Loucy (cell line): ENCODE measurements at regions not wholly inside any gene's neighbourhood (a gene's known extent, or its start where the extent isn't known, plus 50 kb on each side); places are given as distances from the start of the nearest gene placed in this dataset.

Experiments used
- H2AFZ ChIP-seq: fragments of 200-600 bp; sonication (generic); 2 replicates; pipeline ENCODE4 v1.6.0; 2016; ENCODE audit warnings: antibody characterized with exemption, mild to moderate bottlenecking, low read length, moderate library complexity
- H3F3A ChIP-seq: fragments of 200-600 bp; 2 replicates; pipeline ENCODE4 v1.6.0; 2016; ENCODE audit warnings: antibody characterized with exemption, low read depth, mild to moderate bottlenecking
- H3K27me3 ChIP-seq: fragments of 200-600 bp; sonication (generic); 2 replicates; pipeline ENCODE4 v1.6.1; 2014; ENCODE audit warnings: low read length, mild to moderate bottlenecking; ENCODE audit not compliant: insufficient read depth, poor library complexity, severe bottlenecking
- H3K36me3 ChIP-seq: fragments of 200-600 bp; sonication (generic); 2 replicates; pipeline ENCODE4 v1.6.1; 2016; ENCODE audit warnings: low read length; ENCODE audit not compliant: insufficient read depth
- H3K4me1 ChIP-seq: fragments of 200-600 bp; sonication (generic); 2 replicates; pipeline ENCODE4 v1.5.1; 2014; ENCODE audit warnings: low read length, mild to moderate bottlenecking; ENCODE audit not compliant: insufficient read depth, poor library complexity, severe bottlenecking
- H3K4me2 ChIP-seq: fragments of 200-600 bp; sonication (generic); 2 replicates; pipeline ENCODE4 v1.6.0; 2014; ENCODE audit warnings: antibody characterized with exemption, low read length, low read depth, mild to moderate bottlenecking; ENCODE audit not compliant: poor library complexity, severe bottlenecking
- H3K4me3 ChIP-seq: fragments of 200-600 bp; sonication (generic); 2 replicates; pipeline ENCODE4 v1.5.1; 2014; ENCODE audit warnings: low read length, mild to moderate bottlenecking, mixed read lengths; ENCODE audit not compliant: poor library complexity, severe bottlenecking
- H3K79me2 ChIP-seq: fragments of 200-600 bp; sonication (generic); 2 replicates; pipeline ENCODE4 v1.6.1; 2014; ENCODE audit warnings: low read length; ENCODE audit not compliant: insufficient read depth
- H3K9ac ChIP-seq: fragments of 200-600 bp; sonication (generic); 2 replicates; pipeline ENCODE4 v1.6.0; 2014; ENCODE audit warnings: mild to moderate bottlenecking, low read depth, low read length, moderate library complexity; ENCODE audit not compliant: poor library complexity, severe bottlenecking
- H3K9me2 ChIP-seq: fragments of 200-600 bp; sonication (generic); replicated peaks from 2 replicates; pipeline ENCODE4 v1.6.1; 2016; ENCODE audit warnings: low read depth, low read length, mixed read lengths
- H3K9me3 ChIP-seq: fragments of 200-600 bp; sonication (generic); 2 replicates; pipeline ENCODE4 v1.6.1; 2014; ENCODE audit warnings: mild to moderate bottlenecking, antibody characterized with exemption, low read length, low read depth; ENCODE audit not compliant: insufficient read depth
- H4K20me1 ChIP-seq: fragments of 200-600 bp; sonication (generic); 2 replicates; pipeline ENCODE4 v1.6.0; 2014; ENCODE audit warnings: antibody characterized with exemption, low read length, mild to moderate bottlenecking; ENCODE audit not compliant: insufficient read depth, poor library complexity, severe bottlenecking
- CTCF ChIP-seq: fragments of 200-600 bp; sonication (generic); conservative IDR thresholded peaks from 2 replicates; pipeline ENCODE4 v1.5.1; 2014; ENCODE audit warnings: mild to moderate bottlenecking, antibody characterized with exemption, low read length
- EZH2phosphoT487 ChIP-seq: fragments of 200-600 bp; IDR thresholded peaks from 2 replicates; pipeline ENCODE4 v1.6.1; 2018; ENCODE audit warnings: antibody characterized with exemption, mild to moderate bottlenecking, moderate library complexity, borderline replicate concordance

GRCh38 chr4:102447413-102447812 is 53.7 kb upstream of the NFKB1 start:
- H3K9me3 ChIP-seq: no peaks in the 10 kb centered on the region
- no peaks in the 10 kb centered on the region for H3K36me3 ChIP-seq
- no peaks in the 10 kb centered on the region for H3F3A ChIP-seq
- no peak for TF ChIP-seq EZH2phosphoT487
- TF ChIP-seq CTCF: no peak
- peak overlapping the region; percentile 42 for H3K4me3 ChIP-seq
- no peaks in the 10 kb centered on the region for H3K27me3 ChIP-seq
- H2AFZ ChIP-seq: peak overlapping the region; percentile 85
- H3K79me2 ChIP-seq: no peaks in the 10 kb centered on the region
- H4K20me1 ChIP-seq: no peaks in the 10 kb centered on the region
- peak overlapping the region; percentile 37 for H3K9ac ChIP-seq
- H3K4me1 ChIP-seq: peaks cover 42% of the 10 kb centered on the region
- H3K4me2 ChIP-seq: peak overlapping the region; percentile 46
- no peaks in the 10 kb centered on the region for H3K9me2 ChIP-seq

GRCh38 chr4:102449751-102450352 is 51.3 kb upstream of the NFKB1 start:
- Histone ChIP-seq H3K79me2 (no peaks in the 10 kb centered on the region), H3K9me2 (no peaks in the 10 kb centered on the region), H3K36me3 (no peaks in the 10 kb centered on the region), H4K20me1 (no peaks in the 10 kb centered on the region), H3K9ac (no peak overlapping the region), H3K27me3 (no peaks in the 10 kb centered on the region), H3F3A (no peaks in the 10 kb centered on the region), H2AFZ (no peak overlapping the region; the same call in 1 of the 2 replicates), H3K4me1 (peaks cover 36% of the 10 kb centered on the region), H3K4me3 (no peak overlapping the region), H3K4me2 (no peak overlapping the region), H3K9me3 (no peaks in the 10 kb centered on the region)
- peak; percentile 89 for TF ChIP-seq CTCF
- TF ChIP-seq EZH2phosphoT487: no peak

GRCh38 chr4:102451266-102451665 is 49.9 kb upstream of the NFKB1 start:
- H3K79me2 ChIP-seq: no peaks in the 10 kb centered on the region
- H3K4me1 ChIP-seq: peaks cover 29% of the 10 kb centered on the region
- H3K36me3 ChIP-seq: no peaks in the 10 kb centered on the region
- no peak overlapping the region for H3K4me2 ChIP-seq
- H4K20me1 ChIP-seq: no peaks in the 10 kb centered on the region
- H3K4me3 ChIP-seq: no peak overlapping the region
- no peak overlapping the region for H3K9ac ChIP-seq
- no peaks in the 10 kb centered on the region for H3K27me3 ChIP-seq
- H2AFZ ChIP-seq: no peak overlapping the region
- no peaks in the 10 kb centered on the region for H3K9me2 ChIP-seq
- no peaks in the 10 kb centered on the region for H3F3A ChIP-seq
- H3K9me3 ChIP-seq: no peaks in the 10 kb centered on the region
- TF ChIP-seq CTCF: no peak
- no peak for TF ChIP-seq EZH2phosphoT487
